ENCODE measurements at regions not wholly inside any gene's neighbourhood (a gene's known extent, or its start where the extent isn't known, plus 50 kb on each side); places are given as distances from the start of the nearest gene placed in this dataset.

DNA sequence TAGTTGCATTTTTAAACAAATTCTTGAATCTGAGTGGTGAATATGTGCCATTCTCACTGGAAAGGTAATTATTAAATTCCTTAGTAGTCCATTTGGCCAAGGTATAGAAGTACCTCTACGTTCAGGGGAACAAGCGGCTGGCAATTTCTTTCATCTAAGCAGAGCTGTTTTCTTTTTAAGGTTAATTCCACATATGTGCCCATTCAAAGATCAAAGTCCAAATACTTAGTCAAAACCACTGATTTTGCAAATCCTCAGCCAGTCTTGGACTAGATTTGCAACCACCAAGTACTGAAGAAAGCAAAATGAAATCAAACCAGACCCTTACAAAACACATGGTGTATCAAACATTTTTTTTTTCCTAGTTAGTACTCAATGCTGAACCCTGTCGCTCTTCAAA is 68.7 kb upstream of the JDP2 start:
- Histone ChIP-seq H3K36me3 (ENCODE audit: insufficient read depth, low read length) (no peaks in the 10 kb centered on the region), H3K27ac (ENCODE audit: low read depth, low read length) (no peak overlapping the region), H3K4me3 (ENCODE audit: low read depth in 1 of 2, low read length in 2 of 2) (no peak overlapping the region), H3K27me3 (ENCODE audit: control insufficient read depth in 1 of 2, insufficient read depth in 2 of 2, low read length in 2 of 2) (no peaks in the 10 kb centered on the region), H3K9me3 (ENCODE audit: low read length) (no peaks in the 10 kb centered on the region), H3K4me1 (ENCODE audit: insufficient read depth, low read length) (no peaks in the 10 kb centered on the region), H3K9ac (ENCODE audit: low read length) (no peak overlapping the region)

DNA sequence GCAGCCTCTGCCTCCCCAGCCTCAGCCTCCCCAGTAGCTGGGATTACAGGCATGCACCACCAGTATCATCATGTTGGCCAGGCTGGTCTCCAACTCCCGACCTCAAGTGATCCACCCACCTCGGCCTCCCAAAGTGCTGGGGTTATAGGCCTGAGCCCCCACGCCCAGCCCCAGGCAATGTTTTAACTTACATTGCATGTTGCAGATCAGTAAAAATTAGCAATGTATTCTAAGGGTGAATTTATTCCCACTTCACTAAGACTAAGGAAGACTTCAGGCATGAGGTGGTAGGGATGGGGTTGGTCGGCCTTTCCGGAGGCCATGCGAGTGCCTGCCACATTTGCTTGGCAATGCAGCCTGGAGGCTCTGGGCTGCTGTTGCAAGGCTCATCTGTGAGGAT is 66.8 kb upstream of the JDP2 start:
- H3K27me3 ChIP-seq (ENCODE audit: control insufficient read depth in 1 of 2, insufficient read depth in 2 of 2, low read length in 2 of 2) = no peaks in the 10 kb centered on the region
- no peak overlapping the region for H3K4me3 ChIP-seq (ENCODE audit: low read depth in 1 of 2, low read length in 2 of 2)
- H3K9me3 ChIP-seq (ENCODE audit: low read length) = no peaks in the 10 kb centered on the region
- H3K9ac ChIP-seq (ENCODE audit: low read length) = no peak overlapping the region
- H3K27ac ChIP-seq (ENCODE audit: low read depth, low read length) = no peak overlapping the region
- H3K4me1 ChIP-seq (ENCODE audit: insufficient read depth, low read length) = no peaks in the 10 kb centered on the region
- no peaks in the 10 kb centered on the region for H3K36me3 ChIP-seq (ENCODE audit: insufficient read depth, low read length)

DNA sequence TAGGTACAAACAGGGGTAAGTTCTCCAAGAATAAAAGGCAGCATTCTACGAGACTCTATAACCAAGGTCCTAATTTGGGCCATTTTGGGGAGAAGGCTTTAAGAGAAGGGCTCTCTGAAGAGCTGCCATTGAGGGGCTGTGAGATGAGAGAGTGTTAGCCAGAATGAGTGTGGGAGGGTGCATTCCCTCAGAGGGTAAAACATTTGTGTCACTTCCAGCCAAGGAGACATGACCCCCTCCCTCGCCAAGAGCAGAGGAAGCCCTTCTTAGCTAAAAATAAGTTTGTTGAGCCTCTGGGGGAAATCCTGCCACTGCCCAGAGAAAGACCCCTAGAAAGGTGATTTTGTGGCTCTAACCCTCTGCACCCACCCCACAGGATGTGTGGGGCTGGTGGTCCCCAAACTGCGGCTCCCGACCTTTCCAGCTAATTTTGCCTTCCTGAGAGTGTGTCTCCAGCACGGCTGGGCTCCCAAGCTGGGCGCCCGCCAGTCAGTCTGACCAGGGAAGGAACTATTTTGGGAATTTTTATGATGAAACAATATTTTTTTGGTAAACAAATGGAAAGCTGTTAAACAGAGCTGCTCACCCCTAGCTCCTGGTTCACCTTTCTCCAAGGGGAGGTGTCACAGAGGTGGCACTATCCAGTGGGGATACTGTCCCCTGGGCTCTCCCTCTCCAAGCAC is 65.9 kb upstream of the JDP2 start:
- H3K27me3 ChIP-seq (ENCODE audit: control insufficient read depth in 1 of 2, insufficient read depth in 2 of 2, low read length in 2 of 2) = no peaks in the 10 kb centered on the region
- no peaks in the 10 kb centered on the region for H3K4me1 ChIP-seq (ENCODE audit: insufficient read depth, low read length)

DNA sequence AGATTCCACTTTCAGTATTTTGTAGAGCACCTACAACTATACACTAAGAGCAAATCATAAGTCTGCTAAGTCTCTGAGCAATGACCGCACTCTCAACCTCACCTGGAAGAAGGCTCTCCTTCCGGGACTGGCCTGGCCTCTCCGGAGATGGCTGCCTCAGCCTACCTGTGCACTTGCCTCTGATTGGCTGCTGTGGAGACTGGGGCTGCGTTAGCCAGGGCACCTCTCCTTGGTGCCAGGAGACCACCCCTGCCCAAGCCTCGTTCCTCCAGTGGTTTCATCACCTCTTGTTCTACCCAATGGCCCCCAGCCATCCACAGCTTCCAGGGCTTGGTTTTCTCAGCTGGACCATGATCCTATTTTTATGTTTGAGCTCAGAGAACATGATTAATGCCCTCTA is 64.7 kb upstream of the JDP2 start:
- Histone ChIP-seq H3K27ac (ENCODE audit: low read depth, low read length) (no peak overlapping the region), H3K36me3 (ENCODE audit: insufficient read depth, low read length) (no peaks in the 10 kb centered on the region), H3K9ac (ENCODE audit: low read length) (no peak overlapping the region), H3K9me3 (ENCODE audit: low read length) (no peaks in the 10 kb centered on the region), H3K27me3 (ENCODE audit: control insufficient read depth in 1 of 2, insufficient read depth in 2 of 2, low read length in 2 of 2) (no peaks in the 10 kb centered on the region), H3K4me1 (ENCODE audit: insufficient read depth, low read length) (no peaks in the 10 kb centered on the region), H3K4me3 (ENCODE audit: low read depth in 1 of 2, low read length in 2 of 2) (no peak overlapping the region)

More for the DNA sequence above, 65.9 kb upstream of the JDP2 start:
- no peaks in the 10 kb centered on the region for H3K36me3 ChIP-seq (ENCODE audit: insufficient read depth, low read length)
- no peak overlapping the region for H3K9ac ChIP-seq (ENCODE audit: low read length)
- H3K9me3 ChIP-seq (ENCODE audit: low read length) = no peaks in the 10 kb centered on the region
- no peak overlapping the region for H3K4me3 ChIP-seq (ENCODE audit: low read depth in 1 of 2, low read length in 2 of 2)
- H3K27ac ChIP-seq (ENCODE audit: low read depth, low read length) = no peak overlapping the region

DNA sequence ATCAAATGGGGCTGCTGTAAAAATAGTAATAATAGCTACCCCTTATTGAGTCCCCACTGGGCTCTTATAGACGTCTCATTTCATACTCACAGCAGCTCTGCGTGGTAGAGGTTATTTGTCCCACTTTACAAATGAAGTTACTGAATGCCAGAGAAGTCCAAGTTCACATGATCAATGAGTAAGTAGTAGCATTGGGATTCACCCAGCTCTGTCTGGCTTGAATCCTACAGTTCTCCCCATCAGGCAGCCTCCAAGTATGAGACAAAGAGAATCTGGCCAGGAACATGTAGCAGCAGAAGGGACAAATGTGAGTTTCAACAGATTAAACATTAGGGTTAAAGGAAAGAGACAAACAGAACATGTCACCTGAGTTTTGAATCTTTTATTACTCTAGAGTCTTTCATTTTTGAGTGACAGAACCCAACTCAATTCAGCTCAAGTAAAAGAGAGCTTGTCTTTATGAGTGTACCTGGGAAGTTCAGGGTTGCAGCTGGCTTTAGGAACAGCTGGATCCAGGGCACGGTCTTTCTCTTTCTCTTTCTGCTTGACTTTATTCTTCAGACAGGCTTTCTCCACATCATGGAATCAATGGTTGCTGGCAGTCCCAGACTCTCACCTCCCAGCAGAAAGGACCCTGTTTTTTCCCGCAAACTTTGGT is 64.1 kb upstream of the JDP2 start:
- H3K27me3 ChIP-seq (ENCODE audit: control insufficient read depth in 1 of 2, insufficient read depth in 2 of 2, low read length in 2 of 2) = no peaks in the 10 kb centered on the region
- no peak overlapping the region for H3K27ac ChIP-seq (ENCODE audit: low read depth, low read length)
- H3K9me3 ChIP-seq (ENCODE audit: low read length) = no peaks in the 10 kb centered on the region

DNA sequence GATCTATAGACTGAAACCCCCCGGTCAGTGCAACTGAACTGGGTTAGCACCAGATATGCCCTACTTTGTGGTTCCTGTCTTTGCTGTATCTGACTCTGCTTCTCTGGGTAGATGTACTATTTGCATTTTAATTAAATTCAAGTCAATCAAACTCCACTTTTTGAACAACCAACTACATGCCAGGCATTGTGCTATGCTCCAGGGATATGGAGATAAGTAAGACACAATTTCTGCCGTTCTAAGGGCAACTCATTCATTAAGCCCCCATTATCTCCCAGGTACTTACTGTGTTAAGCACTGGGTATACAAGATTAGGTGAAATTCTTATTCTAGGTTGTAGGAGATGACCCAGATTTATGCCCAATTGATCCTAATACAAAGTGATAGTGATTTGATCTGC is 62.7 kb upstream of the JDP2 start:
- Histone ChIP-seq H3K9me3 (ENCODE audit: low read length) (no peaks in the 10 kb centered on the region), H3K4me1 (ENCODE audit: insufficient read depth, low read length) (peaks cover 5% of the 10 kb centered on the region), H3K27ac (ENCODE audit: low read depth, low read length) (no peak overlapping the region), H3K27me3 (ENCODE audit: control insufficient read depth in 1 of 2, insufficient read depth in 2 of 2, low read length in 2 of 2) (no peaks in the 10 kb centered on the region), H3K9ac (ENCODE audit: low read length) (no peak overlapping the region), H3K36me3 (ENCODE audit: insufficient read depth, low read length) (no peaks in the 10 kb centered on the region), H3K4me3 (ENCODE audit: low read depth in 1 of 2, low read length in 2 of 2) (no peak overlapping the region)

More for the DNA sequence above, 64.1 kb upstream of the JDP2 start:
- no peaks in the 10 kb centered on the region for H3K36me3 ChIP-seq (ENCODE audit: insufficient read depth, low read length)
- H3K9ac ChIP-seq (ENCODE audit: low read length) = no peak overlapping the region
- H3K4me3 ChIP-seq (ENCODE audit: low read depth in 1 of 2, low read length in 2 of 2) = no peak overlapping the region
- H3K4me1 ChIP-seq (ENCODE audit: insufficient read depth, low read length) = peaks cover 5% of the 10 kb centered on the region

DNA sequence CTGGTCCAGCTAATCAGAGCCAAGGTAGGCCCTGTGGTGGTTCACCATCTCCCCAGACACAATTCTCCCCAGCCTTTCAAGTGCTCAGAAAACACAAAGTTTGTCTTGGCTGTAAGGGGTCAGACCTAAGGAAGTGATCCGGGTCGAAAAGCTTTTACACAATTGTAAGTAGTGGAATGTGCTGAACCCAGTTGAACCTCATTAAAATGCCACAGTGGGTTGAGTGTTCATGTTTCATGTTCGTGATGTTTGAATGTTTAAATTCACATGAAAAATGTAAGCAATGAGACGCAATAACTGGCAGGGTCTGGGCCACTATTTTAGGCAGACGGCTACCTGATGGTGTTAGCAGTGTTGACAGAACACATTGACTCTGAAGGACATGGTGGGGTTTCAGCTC is 60.9 kb upstream of the JDP2 start:
- no peaks in the 10 kb centered on the region for H3K36me3 ChIP-seq (ENCODE audit: insufficient read depth, low read length)
- H3K9ac ChIP-seq (ENCODE audit: low read length) = no peak overlapping the region
- peaks cover 5% of the 10 kb centered on the region for H3K4me1 ChIP-seq (ENCODE audit: insufficient read depth, low read length)
- no peak overlapping the region for H3K27ac ChIP-seq (ENCODE audit: low read depth, low read length)
- no peak overlapping the region for H3K4me3 ChIP-seq (ENCODE audit: low read depth in 1 of 2, low read length in 2 of 2)
- H3K27me3 ChIP-seq (ENCODE audit: control insufficient read depth in 1 of 2, insufficient read depth in 2 of 2, low read length in 2 of 2) = no peaks in the 10 kb centered on the region
- H3K9me3 ChIP-seq (ENCODE audit: low read length) = no peaks in the 10 kb centered on the region

DNA sequence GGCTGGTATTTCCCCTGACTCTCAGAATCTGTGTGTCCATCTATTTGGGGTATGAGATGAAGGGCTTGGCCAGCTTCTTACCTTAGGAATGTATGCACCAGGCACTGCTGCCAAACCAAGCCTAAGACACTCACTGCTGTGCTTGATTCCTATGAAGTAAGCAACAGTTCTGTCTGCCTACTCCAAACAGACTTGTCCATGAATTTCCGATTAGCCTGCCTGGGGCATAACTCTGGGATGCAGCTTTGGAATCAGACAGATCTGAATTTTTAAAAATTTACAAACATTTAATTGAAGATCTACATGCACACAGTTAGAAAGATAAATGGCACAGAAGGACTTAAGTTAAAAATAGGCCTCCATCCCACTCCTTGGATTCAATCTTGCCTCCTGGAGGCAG is 59.5 kb upstream of the JDP2 start:
- Histone ChIP-seq H3K4me1 (ENCODE audit: insufficient read depth, low read length) (peaks cover 5% of the 10 kb centered on the region), H3K4me3 (ENCODE audit: low read depth in 1 of 2, low read length in 2 of 2) (no peak overlapping the region), H3K27ac (ENCODE audit: low read depth, low read length) (no peak overlapping the region)

DNA sequence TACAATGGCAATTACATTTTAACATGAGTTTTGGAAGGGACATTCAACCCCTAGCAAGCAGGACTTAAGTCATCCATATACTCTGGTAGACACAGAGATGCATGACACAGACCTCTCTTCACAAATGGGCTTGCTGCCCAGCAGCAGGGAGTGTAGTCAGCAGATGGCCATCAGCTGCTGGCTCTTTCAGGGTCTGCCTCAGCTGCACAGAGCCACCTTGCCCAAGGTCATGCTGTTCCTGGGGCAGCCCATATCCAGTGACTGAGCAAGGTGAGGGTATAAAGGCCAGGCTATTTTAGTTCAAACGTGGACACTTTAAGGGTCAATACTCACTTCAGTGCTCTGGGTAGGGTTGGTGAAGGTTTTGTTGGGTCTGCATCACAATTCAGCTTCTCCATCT is 58.3 kb upstream of the JDP2 start:
- Histone ChIP-seq H3K9ac (ENCODE audit: low read length) (no peak overlapping the region), H3K9me3 (ENCODE audit: low read length) (no peaks in the 10 kb centered on the region), H3K27ac (ENCODE audit: low read depth, low read length) (no peak overlapping the region), H3K36me3 (ENCODE audit: insufficient read depth, low read length) (no peaks in the 10 kb centered on the region), H3K4me3 (ENCODE audit: low read depth in 1 of 2, low read length in 2 of 2) (no peak overlapping the region), H3K4me1 (ENCODE audit: insufficient read depth, low read length) (peaks cover 5% of the 10 kb centered on the region), H3K27me3 (ENCODE audit: control insufficient read depth in 1 of 2, insufficient read depth in 2 of 2, low read length in 2 of 2) (no peaks in the 10 kb centered on the region)

More for the DNA sequence above, 59.5 kb upstream of the JDP2 start:
- Histone ChIP-seq H3K9me3 (ENCODE audit: low read length) (no peaks in the 10 kb centered on the region), H3K36me3 (ENCODE audit: insufficient read depth, low read length) (no peaks in the 10 kb centered on the region), H3K9ac (ENCODE audit: low read length) (no peak overlapping the region), H3K27me3 (ENCODE audit: control insufficient read depth in 1 of 2, insufficient read depth in 2 of 2, low read length in 2 of 2) (no peaks in the 10 kb centered on the region)

DNA sequence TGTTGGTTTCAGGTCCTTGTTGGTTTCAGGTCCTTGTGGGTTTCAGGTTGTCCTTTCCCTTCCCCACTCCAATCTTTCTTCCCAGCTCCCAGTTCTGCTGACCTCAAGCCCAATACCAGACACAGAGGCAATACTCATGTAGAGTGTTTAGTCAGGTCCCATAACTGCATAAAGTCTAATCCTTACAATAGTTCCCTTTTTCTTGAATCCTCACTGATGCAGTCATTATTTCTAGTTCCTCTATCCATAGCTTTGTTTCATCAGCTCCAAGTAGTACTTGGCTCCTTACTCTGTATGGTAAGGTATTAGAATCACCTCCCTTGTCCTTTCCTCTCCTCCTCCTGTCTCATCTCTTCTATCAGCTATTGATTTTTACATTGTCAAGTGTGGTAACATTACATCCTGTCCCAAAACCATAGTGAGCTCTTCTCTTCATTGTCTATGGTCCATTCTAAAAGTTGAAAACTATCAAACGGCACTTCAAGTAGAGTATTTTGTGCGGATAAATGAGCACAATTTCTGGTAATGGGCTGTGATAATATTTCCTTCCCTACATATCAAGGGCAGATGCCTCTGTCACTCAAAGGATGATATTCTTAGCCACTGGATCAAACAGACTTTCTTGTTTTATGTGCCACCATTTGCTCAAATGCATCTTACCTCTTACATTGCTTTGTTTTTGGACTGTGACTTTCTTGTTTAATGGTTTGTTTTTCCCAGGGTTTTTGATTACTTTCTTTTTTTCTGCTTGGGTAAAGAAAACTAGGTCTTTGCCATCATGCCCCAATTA is 57.2 kb upstream of the JDP2 start:
- no peaks in the 10 kb centered on the region for H3K9me3 ChIP-seq (ENCODE audit: low read length)
- peaks cover 5% of the 10 kb centered on the region for H3K4me1 ChIP-seq (ENCODE audit: insufficient read depth, low read length)
- H3K27ac ChIP-seq (ENCODE audit: low read depth, low read length) = no peak overlapping the region
- no peak overlapping the region for H3K4me3 ChIP-seq (ENCODE audit: low read depth in 1 of 2, low read length in 2 of 2)
- no peaks in the 10 kb centered on the region for H3K27me3 ChIP-seq (ENCODE audit: control insufficient read depth in 1 of 2, insufficient read depth in 2 of 2, low read length in 2 of 2)
- no peak overlapping the region for H3K9ac ChIP-seq (ENCODE audit: low read length)
- no peaks in the 10 kb centered on the region for H3K36me3 ChIP-seq (ENCODE audit: insufficient read depth, low read length)

DNA sequence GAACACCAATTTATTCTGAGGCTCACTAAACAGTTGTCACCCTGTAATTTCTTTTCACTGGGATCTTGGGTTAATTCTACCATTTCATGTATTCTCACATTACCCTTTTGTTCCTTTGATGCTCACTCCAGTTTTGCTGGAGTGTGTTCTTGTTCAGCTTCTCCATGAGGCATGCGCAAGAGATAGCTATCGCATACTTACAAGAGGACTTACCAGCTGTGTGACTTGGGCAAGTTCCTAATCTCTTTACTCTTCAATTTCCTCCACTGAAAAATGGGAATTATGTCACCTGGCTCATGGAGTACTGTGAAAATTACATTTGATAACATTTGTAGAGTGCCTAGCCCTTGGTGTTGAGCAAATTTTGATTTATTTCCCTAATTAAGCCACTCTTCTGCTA is 56.5 kb upstream of the JDP2 start:
- Histone ChIP-seq H3K36me3 (ENCODE audit: insufficient read depth, low read length) (no peaks in the 10 kb centered on the region), H3K4me3 (ENCODE audit: low read depth in 1 of 2, low read length in 2 of 2) (no peak overlapping the region), H3K4me1 (ENCODE audit: insufficient read depth, low read length) (peaks cover 5% of the 10 kb centered on the region), H3K9me3 (ENCODE audit: low read length) (no peaks in the 10 kb centered on the region), H3K27me3 (ENCODE audit: control insufficient read depth in 1 of 2, insufficient read depth in 2 of 2, low read length in 2 of 2) (no peaks in the 10 kb centered on the region), H3K9ac (ENCODE audit: low read length) (no peak overlapping the region), H3K27ac (ENCODE audit: low read depth, low read length) (no peak overlapping the region)
